ENCODE measurements at regions not wholly inside any gene's neighbourhood (a gene's known extent, or its start where the extent isn't known, plus 50 kb on each side); places are given as distances from the start of the nearest gene placed in this dataset.

GRCh38 chr6:76684875-76685274, 612.4 kb upstream of the IMPG1 start:
- POLR2A ChIA-PET = no interaction called here
- Histone ChIP-seq H3K36me3 (ENCODE audit: control insufficient read depth, insufficient read depth, low read length) (no peaks in the 10 kb centered on the region; the same call in 1 of the 2 replicates), H3K27me3 (ENCODE audit: control insufficient read depth, insufficient read depth, low read length) (no peaks in the 10 kb centered on the region), H3K4me3 (ENCODE audit: low read depth, low read length) (no peak overlapping the region)
- no peak for TF ChIP-seq CTCF (IDR thresholded peaks at IDR 0.05; ENCODE audit: insufficient read depth, low read depth, low read length)
- DNase-seq (ENCODE audit: low read depth) = no peak
- CTCF ChIA-PET = interaction anchor here (0.7 to 3.0 kb wide), 5 partner anchors 9 to 781 kb away, joined by 3 to 12 read pairs (median 6); no protein-coding TSS in a partner anchor

GRCh38 chr6:76683985-76684384, 611.5 kb upstream of the IMPG1 start:
- no peak for TF ChIP-seq CTCF (IDR thresholded peaks at IDR 0.05; ENCODE audit: insufficient read depth, low read depth, low read length)

GRCh38 chr6:76682842-76683241, 610.4 kb upstream of the IMPG1 start:
- no peak for DNase-seq (ENCODE audit: low read depth)
- TF ChIP-seq CTCF (IDR thresholded peaks at IDR 0.05; ENCODE audit: insufficient read depth, low read depth, low read length) = peak; percentile 45
- CTCF ChIA-PET = interaction anchor here (0.6 to 1.8 kb wide), 10 partner anchors 10 to 1916 kb away, joined by 3 to 5 read pairs (median 3); no protein-coding TSS in a partner anchor

More at GRCh38 chr6:76683985-76684384, 611.5 kb upstream of the IMPG1 start:
- no peaks in the 10 kb centered on the region; the same call in 1 of the 2 replicates for H3K36me3 ChIP-seq (ENCODE audit: control insufficient read depth, insufficient read depth, low read length)
- no peaks in the 10 kb centered on the region for H3K27me3 ChIP-seq (ENCODE audit: control insufficient read depth, insufficient read depth, low read length)
- DNase-seq (ENCODE audit: low read depth) = no peak
- no peak overlapping the region for H3K4me3 ChIP-seq (ENCODE audit: low read depth, low read length)
- CTCF ChIA-PET = interaction anchor here (0.6 to 3.0 kb wide), 5 partner anchors 10 to 823 kb away, joined by 3 to 12 read pairs (median 5); no protein-coding TSS in a partner anchor
- POLR2A ChIA-PET = no interaction called here

GRCh38 chr6:76681781-76682180, 609.3 kb upstream of the IMPG1 start:
- no peak for TF ChIP-seq CTCF (IDR thresholded peaks at IDR 0.05; ENCODE audit: insufficient read depth, low read depth, low read length)
- Histone ChIP-seq H3K36me3 (ENCODE audit: control insufficient read depth, insufficient read depth, low read length) (no peaks in the 10 kb centered on the region; the same call in 1 of the 2 replicates), H3K27me3 (ENCODE audit: control insufficient read depth, insufficient read depth, low read length) (no peaks in the 10 kb centered on the region), H3K4me3 (ENCODE audit: low read depth, low read length) (no peak overlapping the region)
- no peak for DNase-seq (ENCODE audit: low read depth)
- CTCF ChIA-PET = interaction anchor here (0.6 to 1.4 kb wide), 6 partner anchors 9 to 785 kb away, joined by 3 read pairs; no protein-coding TSS in a partner anchor
- POLR2A ChIA-PET = no interaction called here

More at GRCh38 chr6:76682842-76683241, 610.4 kb upstream of the IMPG1 start:
- POLR2A ChIA-PET = no interaction called here
- no peaks in the 10 kb centered on the region for H3K27me3 ChIP-seq (ENCODE audit: control insufficient read depth, insufficient read depth, low read length)
- no peak overlapping the region for H3K4me3 ChIP-seq (ENCODE audit: low read depth, low read length)
- no peaks in the 10 kb centered on the region; the same call in 1 of the 2 replicates for H3K36me3 ChIP-seq (ENCODE audit: control insufficient read depth, insufficient read depth, low read length)

- Histone ChIP-seq H3K4me3 (ENCODE audit: low read depth, low read length) (no peak overlapping the region), H3K36me3 (ENCODE audit: control insufficient read depth, insufficient read depth, low read length) (no peaks in the 10 kb centered on the region), H3K27me3 (ENCODE audit: control insufficient read depth, insufficient read depth, low read length) (no peaks in the 10 kb centered on the region)
- ChIA-PET CTCF (no interaction called here), POLR2A (no interaction called here)
- DNase-seq (ENCODE audit: low read depth) = no peak
- no peak for TF ChIP-seq CTCF (IDR thresholded peaks at IDR 0.05; ENCODE audit: insufficient read depth, low read depth, low read length)
Measured at GRCh38 chr6:76677017-76677416, 604.6 kb upstream of the IMPG1 start.

Measured in BJ (cell line).